IMR-90 (cell line): ENCODE measurements at regions not wholly inside any gene's neighbourhood (a gene's known extent, or its start where the extent isn't known, plus 50 kb on each side); places are given as distances from the start of the nearest gene placed in this dataset.
"Not testable (repeated sequence)": the region's sequence is repeated elsewhere in the genome, so short reads cannot be mapped to it uniquely, and the experiment has no call there.

Source experiments
- ATAC-seq: fragments of 200-7000 bp; cut with Tn5 transposase; 2 replicates; pipeline ENCODE4 v1.9.1; 2020; ENCODE audit warnings: low read depth, mild to moderate bottlenecking, moderate library complexity
- BruUV-seq: library from RNA; stranded (reverse); fragments of 400-500 nt; replicated peaks from 2 replicates; lab custom pipeline; 2021; lab: Mats Ljungman, UMichigan
- CTCF ChIA-PET: fragments of 300-600 bp; formaldehyde crosslinking; extraction: SDS; loops from one replicate; lab custom pipeline; 2021; ENCODE audit warnings: antibody characterized with exemption; lab: Yijun Ruan, JAX
- POLR2A ChIA-PET: fragments of 300-600 bp; sonication (Branson Sonifier 250); formaldehyde crosslinking; loops from one replicate; lab custom pipeline; 2022; ENCODE audit warnings: antibody characterized with exemption; ENCODE audit not compliant: unreplicated experiment; lab: Charles Lee
- DNase-seq: peaks from one replicate; pipeline ENCODE4 v3.0.0; 2013
- H2AFZ ChIP-seq: replicated peaks from 2 replicates; pipeline ENCODE3; 2013; ENCODE audit warnings: low read length, mild to moderate bottlenecking; ENCODE audit not compliant: poor library complexity
- H2AK5ac ChIP-seq: 2 replicates; pipeline ENCODE4 v1.6.1; 2013; ENCODE audit warnings: low read depth, low read length, inconsistent platforms
- H2AK9ac ChIP-seq: replicated peaks from 2 replicates; pipeline ENCODE3; 2013; ENCODE audit warnings: mild to moderate bottlenecking, low read depth, low read length, moderate library complexity; ENCODE audit not compliant: poor library complexity
- H2BK120ac ChIP-seq: 2 replicates; pipeline ENCODE4 v1.6.1; 2013; ENCODE audit warnings: low read depth, low read length, inconsistent platforms
- H2BK15ac ChIP-seq: 3 replicates; pipeline ENCODE4 v1.6.1; 2013; ENCODE audit warnings: low read depth, low read length, inconsistent platforms
- H2BK20ac ChIP-seq: 2 replicates; pipeline ENCODE4 v1.6.1; 2013; ENCODE audit warnings: low read depth, mild to moderate bottlenecking, inconsistent platforms, low read length, moderate library complexity
- H2BK5ac ChIP-seq: 2 replicates; pipeline ENCODE4 v1.6.1; 2013; ENCODE audit warnings: mild to moderate bottlenecking, low read depth, low read length, inconsistent platforms; ENCODE audit not compliant: poor library complexity, severe bottlenecking
- H3K14ac ChIP-seq: replicated peaks from 2 replicates; pipeline ENCODE4 v1.6.1; 2013; ENCODE audit warnings: low read depth, low read length, inconsistent platforms
- H3K18ac ChIP-seq: 2 replicates; pipeline ENCODE4 v1.6.1; 2013; ENCODE audit warnings: low read depth, low read length, control low read depth
- H3K23ac ChIP-seq: 2 replicates; pipeline ENCODE4 v1.6.1; 2013; ENCODE audit warnings: low read depth, low read length, inconsistent platforms
- H3K27ac ChIP-seq: 2 replicates; pipeline ENCODE4 v1.5.1; 2013; ENCODE audit warnings: mild to moderate bottlenecking, control low read depth, low read length; ENCODE audit not compliant: insufficient read depth
- H3K27me3 ChIP-seq: 2 replicates; pipeline ENCODE4 v1.6.1; 2013; ENCODE audit warnings: low read length; ENCODE audit not compliant: control insufficient read depth, insufficient read depth
- H3K36me3 ChIP-seq: 2 replicates; pipeline ENCODE4 v1.6.1; 2013; ENCODE audit warnings: low read length, mixed read lengths; ENCODE audit not compliant: control insufficient read depth, insufficient read depth
- H3K4ac ChIP-seq: 2 replicates; pipeline ENCODE4 v1.6.1; 2013; ENCODE audit warnings: low read depth, low read length, inconsistent platforms
- H3K4me1 ChIP-seq: 2 replicates; pipeline ENCODE4 v1.6.1; 2013; ENCODE audit warnings: low read length, mixed read lengths; ENCODE audit not compliant: control insufficient read depth, insufficient read depth
- H3K4me2 ChIP-seq: 2 replicates; pipeline ENCODE4 v1.6.1; 2013; ENCODE audit warnings: low read depth, mild to moderate bottlenecking, control low read depth, low read length, moderate library complexity
- H3K4me3 ChIP-seq: 2 replicates; pipeline ENCODE4 v1.5.1; 2013; ENCODE audit warnings: low read depth, mild to moderate bottlenecking, control low read depth, low read length, moderate library complexity; ENCODE audit not compliant: insufficient read depth
- H3K56ac ChIP-seq: 2 replicates; pipeline ENCODE4 v1.6.1; 2013; ENCODE audit warnings: low read length, inconsistent platforms; ENCODE audit not compliant: insufficient read depth; ENCODE audit errors: extremely low read depth
- H3K79me1 ChIP-seq, 2 experiments: 2 replicates each; pipeline ENCODE4 v1.6.1; 2013; ENCODE audit warnings: low read length in 2 of 2, inconsistent platforms in 1 of 2, low read depth in 1 of 2
- H3K9ac ChIP-seq: 2 replicates; pipeline ENCODE4 v1.6.1; 2013; ENCODE audit warnings: low read depth, low read length, control low read depth
- H3K9me1 ChIP-seq: 2 replicates; pipeline ENCODE4 v1.6.1; 2013; ENCODE audit warnings: low read length, inconsistent platforms; ENCODE audit not compliant: insufficient read depth
- H3K9me3 ChIP-seq: 2 replicates; pipeline ENCODE4 v1.6.1; 2013; ENCODE audit warnings: low read length; ENCODE audit not compliant: control insufficient read depth, insufficient read depth
- H4K20me1 ChIP-seq: 2 replicates; pipeline ENCODE4 v1.6.1; 2013; ENCODE audit warnings: low read length, inconsistent platforms; ENCODE audit not compliant: insufficient read depth
- H4K5ac ChIP-seq: 2 replicates; pipeline ENCODE4 v1.6.1; 2013; ENCODE audit warnings: mild to moderate bottlenecking, low read depth, low read length, control low read depth
- H4K8ac ChIP-seq, 2 experiments: 2 replicates each; pipeline ENCODE4 v1.6.1; 2013; ENCODE audit warnings: low read depth in 2 of 2, low read length in 2 of 2, control low read depth in 1 of 2, inconsistent platforms in 1 of 2
- H4K91ac ChIP-seq: 2 replicates; pipeline ENCODE4 v1.6.1; 2013; ENCODE audit warnings: low read depth, low read length, inconsistent platforms; ENCODE audit not compliant: insufficient read depth
- WGBS, 2 experiments: methylation state at CpG; one replicate each; pipeline versions ENCODE4 v1.1.5 to v1.1.7; 2013; ENCODE audit warnings: missing lambda C conversion rate in 2 of 2; ENCODE audit not compliant: insufficient read length in 1 of 2; ENCODE audit errors: extremely low coverage in 2 of 2; 5-methylcytosine and 5-hydroxymethylcytosine counted together
- dilution Hi-C: fragments of 300-500 bp; cut with HindIII; formaldehyde crosslinking; loops from one replicate; pipeline ENCODE4 v1.14.3; 2018; ENCODE audit warnings: low sequenced_read_pairs; ENCODE audit not compliant: unreplicated experiment
- in situ Hi-C: fragments of 300-500 bp; cut with MboI; formaldehyde crosslinking; loops from 3 replicates; pipeline ENCODE4 v1.14.3; 2019; ENCODE audit warnings: low sequenced_read_pairs, inconsistent platforms, mixed read lengths
- intact Hi-C: fragments of 100-400 bp; cut with micrococcal nuclease; formaldehyde crosslinking; loops from 2 replicates; pipeline ENCODE4 v1.10.0; 2022

DNA sequence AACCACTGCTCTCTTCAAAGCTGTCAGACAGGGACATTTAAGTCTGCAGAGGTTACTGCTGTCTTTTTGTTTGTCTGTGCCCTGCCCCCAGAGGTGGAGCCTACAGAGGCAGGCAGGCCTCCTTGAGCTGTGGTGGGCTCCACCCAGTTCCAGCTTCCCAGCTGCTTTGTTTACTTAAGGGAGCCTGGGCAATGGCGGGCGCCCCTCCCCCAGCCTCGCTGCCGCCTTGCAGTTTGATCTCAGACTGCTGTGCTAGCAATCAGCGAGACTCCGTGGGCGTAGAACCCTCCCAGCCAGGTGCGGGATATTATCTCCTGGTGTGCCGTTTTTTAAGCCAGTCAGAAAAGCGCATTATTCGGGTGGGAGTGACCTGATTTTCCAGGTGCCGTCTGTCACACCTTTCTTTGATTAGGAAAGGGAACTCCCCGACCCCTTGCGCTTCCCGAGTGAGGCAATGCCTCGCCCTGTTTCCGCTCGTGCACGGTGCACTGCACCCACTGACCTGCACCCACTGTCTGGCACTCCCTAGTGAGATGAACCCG lies 764.5 kb upstream of the CDH6 start:
- H3K18ac ChIP-seq, DNase-seq, H2BK5ac ChIP-seq, H3K27ac ChIP-seq, H3K36me3 ChIP-seq, H4K20me1 ChIP-seq, H2AK9ac ChIP-seq, H3K4me2 ChIP-seq, dilution Hi-C loops, H2BK20ac ChIP-seq, H2BK15ac ChIP-seq, H3K9me3 ChIP-seq, H3K79me1 ChIP-seq, in situ Hi-C loops, POLR2A ChIA-PET, H2AFZ ChIP-seq, H3K4me1 ChIP-seq, H3K23ac ChIP-seq, H3K4me3 ChIP-seq, H2BK120ac ChIP-seq, H3K27me3 ChIP-seq, H2AK5ac ChIP-seq, H4K5ac ChIP-seq, ATAC-seq, H3K9ac ChIP-seq, H3K9me1 ChIP-seq, intact Hi-C loops, BruUV-seq, H3K56ac ChIP-seq, H4K8ac ChIP-seq, H3K14ac ChIP-seq, H3K4ac ChIP-seq, H4K91ac ChIP-seq, CTCF ChIA-PET: not testable (repeated sequence)
- WGBS, 2 experiments = no CpG with 5 or more reads among the region's 20 CpGs
